ENCODE measurements at regions not wholly inside any gene's neighbourhood (a gene's known extent, or its start where the extent isn't known, plus 50 kb on each side); places are given as distances from the start of the nearest gene placed in this dataset.

GRCh38 chr14:104329793-104330192 is 191.4 kb downstream of the KIF26A start:
- Histone ChIP-seq H3K79me2 (ENCODE audit: control insufficient read depth, insufficient read depth, low read length, poor library complexity) (no peaks in the 10 kb centered on the region), H3K23ac (ENCODE audit: low read length) (no peak overlapping the region), H3K27ac (ENCODE audit: low read depth, low read length) (no peak overlapping the region), H3K18ac (ENCODE audit: low read length) (no peak overlapping the region), H3K36me3 (ENCODE audit: control insufficient read depth in 1 of 2, insufficient read depth in 2 of 2, low read length in 2 of 2) (no peaks in the 10 kb centered on the region), H3K4ac (ENCODE audit: low read depth, low read length) (no peak overlapping the region), H3K9me3 (ENCODE audit: insufficient read depth, low read depth, low read length) (peaks cover 3% of the 10 kb centered on the region), H3K14ac (ENCODE audit: low read length) (no peak overlapping the region), H3K4me2 (ENCODE audit: low read length) (no peak overlapping the region), H2BK120ac (ENCODE audit: insufficient read depth, low read length, poor library complexity) (no peak overlapping the region), H4K8ac (ENCODE audit: low read depth, low read length) (no peak overlapping the region), H2BK5ac (ENCODE audit: low read depth, low read length, poor library complexity) (no peak overlapping the region), H3K9ac (ENCODE audit: low read length) (no peak overlapping the region), H3K4me1 (ENCODE audit: control insufficient read depth in 1 of 2, insufficient read depth in 2 of 2, low read length in 2 of 2) (no peaks in the 10 kb centered on the region), H2AK5ac (ENCODE audit: low read length) (no peak overlapping the region), H2AFZ (ENCODE audit: insufficient read depth, low read length, poor library complexity) (no peak overlapping the region), H4K12ac (ENCODE audit: low read depth, low read length) (no peak overlapping the region), H3K27me3 (ENCODE audit: insufficient read depth, low read length) (no peaks in the 10 kb centered on the region), H3K4me3 (ENCODE audit: low read depth, low read length) (no peak overlapping the region), H4K91ac (ENCODE audit: low read depth, low read length) (no peak overlapping the region), H3K79me1 (ENCODE audit: low read length) (no peaks in the 10 kb centered on the region), H2BK12ac (ENCODE audit: low read length) (no peak overlapping the region)
- no CpG with 5 or more reads among the region's 1 CpG for WGBS (ENCODE audit: extremely low coverage, insufficient coverage, insufficient read length)
- DNase-seq: no peak

GRCh38 chr14:104331871-104332605 is 193.7 kb downstream of the KIF26A start:
- Histone ChIP-seq H2BK120ac (ENCODE audit: insufficient read depth, low read length, poor library complexity) (no peak overlapping the region), H2AK5ac (ENCODE audit: low read length) (no peak overlapping the region), H3K79me2 (ENCODE audit: control insufficient read depth, insufficient read depth, low read length, poor library complexity) (no peaks in the 10 kb centered on the region), H3K4me3 (ENCODE audit: low read depth, low read length) (peak overlapping the region; percentile 8), H3K79me1 (ENCODE audit: low read length) (no peaks in the 10 kb centered on the region), H3K18ac (ENCODE audit: low read length) (no peak overlapping the region), H2BK5ac (ENCODE audit: low read depth, low read length, poor library complexity) (no peak overlapping the region), H3K36me3 (ENCODE audit: control insufficient read depth in 1 of 2, insufficient read depth in 2 of 2, low read length in 2 of 2) (no peaks in the 10 kb centered on the region), H3K23ac (ENCODE audit: low read length) (no peak overlapping the region), H4K8ac (ENCODE audit: low read depth, low read length) (no peak overlapping the region), H3K4me1 (ENCODE audit: control insufficient read depth in 1 of 2, insufficient read depth in 2 of 2, low read length in 2 of 2) (no peaks in the 10 kb centered on the region), H3K27me3 (ENCODE audit: insufficient read depth, low read length) (no peaks in the 10 kb centered on the region), H3K9me3 (ENCODE audit: insufficient read depth, low read depth, low read length) (peaks cover 3% of the 10 kb centered on the region), H2BK12ac (ENCODE audit: low read length) (no peak overlapping the region), H3K4me2 (ENCODE audit: low read length) (no peak overlapping the region), H3K27ac (ENCODE audit: low read depth, low read length) (no peak overlapping the region), H3K14ac (ENCODE audit: low read length) (no peak overlapping the region), H3K9ac (ENCODE audit: low read length) (no peak overlapping the region), H3K4ac (ENCODE audit: low read depth, low read length) (no peak overlapping the region), H2AFZ (ENCODE audit: insufficient read depth, low read length, poor library complexity) (no peak overlapping the region), H4K12ac (ENCODE audit: low read depth, low read length) (no peak overlapping the region), H4K91ac (ENCODE audit: low read depth, low read length) (no peak overlapping the region)
- peak in 1 of 2 donors; percentile 4 for DNase-seq
- no CpG with 5 or more reads among the region's 20 CpGs for WGBS (ENCODE audit: extremely low coverage, insufficient coverage, insufficient read length)

GRCh38 chr14:104332634-104333270 is 194.4 kb downstream of the KIF26A start:
- Histone ChIP-seq H4K91ac (ENCODE audit: low read depth, low read length) (no peak overlapping the region), H3K27me3 (ENCODE audit: insufficient read depth, low read length) (no peaks in the 10 kb centered on the region), H3K4me1 (ENCODE audit: control insufficient read depth in 1 of 2, insufficient read depth in 2 of 2, low read length in 2 of 2) (no peaks in the 10 kb centered on the region), H2BK120ac (ENCODE audit: insufficient read depth, low read length, poor library complexity) (no peak overlapping the region), H3K27ac (ENCODE audit: low read depth, low read length) (no peak overlapping the region), H2BK12ac (ENCODE audit: low read length) (no peak overlapping the region), H2BK5ac (ENCODE audit: low read depth, low read length, poor library complexity) (no peak overlapping the region), H3K36me3 (ENCODE audit: control insufficient read depth in 1 of 2, insufficient read depth in 2 of 2, low read length in 2 of 2) (no peaks in the 10 kb centered on the region), H3K4ac (ENCODE audit: low read depth, low read length) (no peak overlapping the region), H4K8ac (ENCODE audit: low read depth, low read length) (no peak overlapping the region), H3K79me1 (ENCODE audit: low read length) (no peaks in the 10 kb centered on the region), H4K12ac (ENCODE audit: low read depth, low read length) (no peak overlapping the region), H2AK5ac (ENCODE audit: low read length) (no peak overlapping the region), H3K18ac (ENCODE audit: low read length) (no peak overlapping the region), H3K79me2 (ENCODE audit: control insufficient read depth, insufficient read depth, low read length, poor library complexity) (no peaks in the 10 kb centered on the region), H3K23ac (ENCODE audit: low read length) (no peak overlapping the region), H3K14ac (ENCODE audit: low read length) (no peak overlapping the region), H2AFZ (ENCODE audit: insufficient read depth, low read length, poor library complexity) (no peak overlapping the region), H3K4me2 (ENCODE audit: low read length) (no peak overlapping the region), H3K9ac (ENCODE audit: low read length) (no peak overlapping the region), H3K4me3 (ENCODE audit: low read depth, low read length) (peak overlapping the region; percentile 8), H3K9me3 (ENCODE audit: insufficient read depth, low read depth, low read length) (peaks cover 3% of the 10 kb centered on the region)
- no CpG with 5 or more reads among the region's 15 CpGs for WGBS (ENCODE audit: extremely low coverage, insufficient coverage, insufficient read length)
- no peak for DNase-seq

GRCh38 chr14:104333646-104334423 is 195.4 kb downstream of the KIF26A start:
- H3K9me3 ChIP-seq (ENCODE audit: insufficient read depth, low read depth, low read length): peaks cover 3% of the 10 kb centered on the region
- H3K4me1 ChIP-seq (ENCODE audit: control insufficient read depth in 1 of 2, insufficient read depth in 2 of 2, low read length in 2 of 2): no peaks in the 10 kb centered on the region
- no peaks in the 10 kb centered on the region for H3K79me2 ChIP-seq (ENCODE audit: control insufficient read depth, insufficient read depth, low read length, poor library complexity)
- H3K14ac ChIP-seq (ENCODE audit: low read length): no peak overlapping the region
- H3K27ac ChIP-seq (ENCODE audit: low read depth, low read length): no peak overlapping the region
- no peaks in the 10 kb centered on the region for H3K79me1 ChIP-seq (ENCODE audit: low read length)
- no peak overlapping the region for H3K4me3 ChIP-seq (ENCODE audit: low read depth, low read length)
- no peaks in the 10 kb centered on the region for H3K27me3 ChIP-seq (ENCODE audit: insufficient read depth, low read length)
- no peak overlapping the region for H3K4me2 ChIP-seq (ENCODE audit: low read length)
- no peak overlapping the region for H2BK5ac ChIP-seq (ENCODE audit: low read depth, low read length, poor library complexity)
- WGBS (ENCODE audit: extremely low coverage, insufficient coverage, insufficient read length): no CpG with 5 or more reads among the region's 39 CpGs
- no peak overlapping the region for H4K12ac ChIP-seq (ENCODE audit: low read depth, low read length)
- no peak overlapping the region for H3K9ac ChIP-seq (ENCODE audit: low read length)
- H4K91ac ChIP-seq (ENCODE audit: low read depth, low read length): no peak overlapping the region
- no peak overlapping the region for H3K4ac ChIP-seq (ENCODE audit: low read depth, low read length)
- no peak overlapping the region for H3K23ac ChIP-seq (ENCODE audit: low read length)
- no peak overlapping the region for H2BK12ac ChIP-seq (ENCODE audit: low read length)
- DNase-seq: no peak
- no peak overlapping the region for H3K18ac ChIP-seq (ENCODE audit: low read length)
- H3K36me3 ChIP-seq (ENCODE audit: control insufficient read depth in 1 of 2, insufficient read depth in 2 of 2, low read length in 2 of 2): no peaks in the 10 kb centered on the region
- no peak overlapping the region for H4K8ac ChIP-seq (ENCODE audit: low read depth, low read length)
- no peak overlapping the region for H2BK120ac ChIP-seq (ENCODE audit: insufficient read depth, low read length, poor library complexity)
- no peak overlapping the region for H2AK5ac ChIP-seq (ENCODE audit: low read length)
- no peak overlapping the region for H2AFZ ChIP-seq (ENCODE audit: insufficient read depth, low read length, poor library complexity)
